DND-41 (cell line): ENCODE measurements at regions not wholly inside any gene's neighbourhood (a gene's known extent, or its start where the extent isn't known, plus 50 kb on each side); places are given as distances from the start of the nearest gene placed in this dataset.

ENCODE experiments used
- CTCF ChIP-seq: IDR thresholded peaks from 2 replicates; pipeline ENCODE4 v1.5.1; 2012; ENCODE audit warnings: borderline replicate concordance, low read length, moderate library complexity, mild to moderate bottlenecking; ENCODE audit not compliant: poor library complexity, severe bottlenecking; ENCODE audit errors: extremely low read depth
- EZH2 ChIP-seq: IDR thresholded peaks from 3 replicates; pipeline ENCODE4 v1.6.1; 2012; ENCODE audit warnings: borderline replicate concordance, low read depth, mild to moderate bottlenecking, moderate library complexity, low read length, inconsistent platforms; ENCODE audit not compliant: severe bottlenecking

GRCh38 chr9:71487061-71487460, 281.3 kb downstream of the CEMIP2 start:
- TF ChIP-seq CTCF (no peak), EZH2 (no peak)
